ENCODE measurements at regions not wholly inside any gene's neighbourhood (a gene's known extent, or its start where the extent isn't known, plus 50 kb on each side); places are given as distances from the start of the nearest gene placed in this dataset.

DNA sequence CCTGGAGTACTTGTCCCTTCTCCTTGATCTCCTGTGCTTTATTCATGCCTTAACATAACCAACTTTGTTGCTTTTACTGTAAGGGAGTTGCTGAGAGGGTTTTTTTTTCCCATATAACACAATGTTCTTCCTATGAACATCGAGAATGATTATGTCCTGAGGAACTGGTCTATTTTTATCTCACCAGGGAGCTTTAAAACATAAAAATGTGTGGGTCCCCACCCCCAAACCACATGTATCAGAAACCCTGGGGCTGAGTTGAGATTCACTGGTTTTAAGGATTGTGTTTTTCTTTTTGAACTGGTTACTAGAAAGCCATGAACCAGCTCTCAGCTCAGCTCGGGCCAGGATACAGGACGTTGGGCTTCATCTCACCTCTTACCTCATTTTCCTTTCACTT lies 118.5 kb upstream of the JAG1 start:
- no peak for TF ChIP-seq CTCF (IDR thresholded peaks at IDR 0.05)
- no peak for TF ChIP-seq EZH2phosphoT487 (IDR thresholded peaks at IDR 0.05)
- no peak for TF ChIP-seq EZH2 (IDR thresholded peaks at IDR 0.05)
